ENCODE measurements at regions not wholly inside any gene's neighbourhood (a gene's known extent, or its start where the extent isn't known, plus 50 kb on each side); places are given as distances from the start of the nearest gene placed in this dataset.

GRCh38 chrX:117096528-117096927, 633.8 kb upstream of the CT83 start:
- ChIA-PET CTCF (no interaction called here), POLR2A (no interaction called here)
- H3K4me3 ChIP-seq (ENCODE audit: low read length), result no peak overlapping the region
- H3K36me3 ChIP-seq (ENCODE audit: insufficient read depth, low read length), result no peaks in the 10 kb centered on the region
- TF ChIP-seq, protein P1, sequence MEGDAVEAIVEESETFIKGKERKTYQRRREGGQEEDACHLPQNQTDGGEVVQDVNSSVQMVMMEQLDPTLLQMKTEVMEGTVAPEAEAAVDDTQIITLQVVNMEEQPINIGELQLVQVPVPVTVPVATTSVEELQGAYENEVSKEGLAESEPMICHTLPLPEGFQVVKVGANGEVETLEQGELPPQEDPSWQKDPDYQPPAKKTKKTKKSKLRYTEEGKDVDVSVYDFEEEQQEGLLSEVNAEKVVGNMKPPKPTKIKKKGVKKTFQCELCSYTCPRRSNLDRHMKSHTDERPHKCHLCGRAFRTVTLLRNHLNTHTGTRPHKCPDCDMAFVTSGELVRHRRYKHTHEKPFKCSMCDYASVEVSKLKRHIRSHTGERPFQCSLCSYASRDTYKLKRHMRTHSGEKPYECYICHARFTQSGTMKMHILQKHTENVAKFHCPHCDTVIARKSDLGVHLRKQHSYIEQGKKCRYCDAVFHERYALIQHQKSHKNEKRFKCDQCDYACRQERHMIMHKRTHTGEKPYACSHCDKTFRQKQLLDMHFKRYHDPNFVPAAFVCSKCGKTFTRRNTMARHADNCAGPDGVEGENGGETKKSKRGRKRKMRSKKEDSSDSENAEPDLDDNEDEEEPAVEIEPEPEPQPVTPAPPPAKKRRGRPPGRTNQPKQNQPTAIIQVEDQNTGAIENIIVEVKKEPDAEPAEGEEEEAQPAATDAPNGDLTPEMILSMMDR (IDR thresholded peaks at IDR 0.05), result no peak
- DNase-seq (no peak), ATAC-seq (ENCODE audit: poor library complexity) (no peak)
- Mint-ChIP-seq H3K9me3 (no peaks in the 10 kb centered on the region), H3K4me1 (ENCODE audit: low read depth) (no peaks in the 10 kb centered on the region), H3K27ac (no peak overlapping the region), H3K36me3 (ENCODE audit: low read depth) (no peaks in the 10 kb centered on the region), H3K27me3 (no peaks in the 10 kb centered on the region), H3K4me3 (no peak overlapping the region)
- H3K9me3 ChIP-seq (ENCODE audit: control insufficient read depth in 1 of 2, insufficient read depth in 1 of 2, low read length in 2 of 2), result no peaks in the 10 kb centered on the region
- no peak overlapping the region for H3K27ac ChIP-seq (ENCODE audit: low read depth in 1 of 2, low read length in 2 of 2)
- H3K4me1 ChIP-seq (ENCODE audit: insufficient read depth, low read length), result no peaks in the 10 kb centered on the region
- intact Hi-C loops (cut with DNase I, micrococcal nuclease), result no loop called here
- no peaks in the 10 kb centered on the region for H3K27me3 ChIP-seq (ENCODE audit: control insufficient read depth in 1 of 2, insufficient read depth in 2 of 2, low read length in 2 of 2)

DNA sequence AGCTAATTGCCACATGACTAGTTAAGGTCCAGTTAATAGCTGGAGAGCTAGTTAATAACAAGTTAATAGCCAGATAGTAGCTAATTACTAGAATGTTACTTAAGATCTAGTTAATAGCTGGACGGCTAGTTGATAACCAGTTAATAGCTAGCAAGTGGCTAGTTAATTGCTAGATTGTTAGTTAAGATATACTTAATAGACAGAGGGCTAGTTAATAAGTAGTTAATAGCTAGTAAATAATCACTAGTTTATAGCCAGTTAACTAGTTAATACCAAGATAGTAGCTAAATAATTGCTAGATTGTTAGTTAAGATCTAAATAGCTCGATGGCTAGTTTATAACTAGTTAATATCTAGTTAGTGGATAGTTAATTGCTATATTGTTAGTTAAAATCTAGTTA, 632.6 kb upstream of the CT83 start:
- H3K4me3 ChIP-seq (ENCODE audit: low read length), result no peak overlapping the region
- H3K27ac Mint-ChIP-seq, result no peak overlapping the region
- no peaks in the 10 kb centered on the region for H3K9me3 Mint-ChIP-seq
- no peak for ATAC-seq (ENCODE audit: poor library complexity)
- no peaks in the 10 kb centered on the region for H3K36me3 Mint-ChIP-seq (ENCODE audit: low read depth)
- TF ChIP-seq, protein P1 (IDR thresholded peaks at IDR 0.05), result no peak
- DNase-seq, result no peak
- H3K27me3 ChIP-seq (ENCODE audit: control insufficient read depth in 1 of 2, insufficient read depth in 2 of 2, low read length in 2 of 2), result no peaks in the 10 kb centered on the region
- no peak overlapping the region for H3K27ac ChIP-seq (ENCODE audit: low read depth in 1 of 2, low read length in 2 of 2)
- ChIA-PET CTCF (no interaction called here), POLR2A (no interaction called here)
- no peaks in the 10 kb centered on the region for H3K4me1 ChIP-seq (ENCODE audit: insufficient read depth, low read length)
- H3K27me3 Mint-ChIP-seq, result no peaks in the 10 kb centered on the region
- H3K4me3 Mint-ChIP-seq, result no peak overlapping the region
- intact Hi-C loops (cut with DNase I, micrococcal nuclease), result no loop called here
- H3K4me1 Mint-ChIP-seq (ENCODE audit: low read depth), result no peaks in the 10 kb centered on the region
- peaks cover 0 to 4% of the 10 kb centered on the region in 2 experiments for H3K9me3 ChIP-seq (ENCODE audit: control insufficient read depth in 1 of 2, insufficient read depth in 1 of 2, low read length in 2 of 2)
- H3K36me3 ChIP-seq (ENCODE audit: insufficient read depth, low read length), result no peaks in the 10 kb centered on the region

GRCh38 chrX:117094149-117094548, 631.4 kb upstream of the CT83 start:
- TF ChIP-seq, protein P1 (IDR thresholded peaks at IDR 0.05), result no peak

More at GRCh38 chrX:117094149-117094548, 631.4 kb upstream of the CT83 start:
- no peak for ATAC-seq (ENCODE audit: poor library complexity)
- Histone ChIP-seq H3K9me3 (ENCODE audit: control insufficient read depth in 1 of 2, insufficient read depth in 1 of 2, low read length in 2 of 2) (peaks cover 0 to 4% of the 10 kb centered on the region in 2 experiments), H3K27ac (ENCODE audit: low read depth in 1 of 2, low read length in 2 of 2) (no peak overlapping the region), H3K36me3 (ENCODE audit: insufficient read depth, low read length) (no peaks in the 10 kb centered on the region), H3K27me3 (ENCODE audit: control insufficient read depth in 1 of 2, insufficient read depth in 2 of 2, low read length in 2 of 2) (no peaks in the 10 kb centered on the region), H3K4me3 (ENCODE audit: low read length) (no peak overlapping the region), H3K4me1 (ENCODE audit: insufficient read depth, low read length) (no peaks in the 10 kb centered on the region)
- Mint-ChIP-seq H3K4me3 (no peak overlapping the region), H3K36me3 (ENCODE audit: low read depth) (no peaks in the 10 kb centered on the region), H3K9me3 (no peaks in the 10 kb centered on the region), H3K27ac (no peak overlapping the region), H3K4me1 (ENCODE audit: low read depth) (no peaks in the 10 kb centered on the region), H3K27me3 (no peaks in the 10 kb centered on the region)
- ChIA-PET POLR2A (no interaction called here), CTCF (no interaction called here)
- intact Hi-C loops (cut with DNase I, micrococcal nuclease), result no loop called here
- no peak for DNase-seq

Data from CD4-positive, alpha-beta T cell (primary cell).